Left ventricle myocardium inferior (tissue), 1 donor: ENCODE measurements at regions not wholly inside any gene's neighbourhood (a gene's known extent, or its start where the extent isn't known, plus 50 kb on each side); places are given as distances from the start of the nearest gene placed in this dataset.

Experiments used
- DNase-seq: peaks from one replicate; pipeline ENCODE4 v3.0.0-alpha.2; 2020
- H3K27ac ChIP-seq: fragments of 200-600 bp; replicated peaks from 2 replicates; pipeline ENCODE4 v1.8.0; 2021
- H3K27me3 ChIP-seq: fragments of 200-600 bp; 2 replicates; pipeline ENCODE4 v1.8.0; 2021; ENCODE audit warnings: low read depth
- H3K36me3 ChIP-seq: fragments of 200-600 bp; 2 replicates; pipeline ENCODE4 v1.8.0; 2021
- H3K4me1 ChIP-seq: fragments of 200-600 bp; 2 replicates; pipeline ENCODE4 v1.8.0; 2021
- H3K4me3 ChIP-seq: fragments of 200-600 bp; 2 replicates; pipeline ENCODE4 v1.8.0; 2021; ENCODE audit warnings: mild to moderate bottlenecking, moderate library complexity
- H3K9me3 ChIP-seq: fragments of 200-600 bp; replicated peaks from 2 replicates; pipeline ENCODE4 v1.8.0; 2021
- CTCF ChIP-seq: fragments of 200-600 bp; IDR thresholded peaks from 2 replicates; pipeline ENCODE4 v1.8.0; 2021; ENCODE audit warnings: antibody characterized with exemption, mild to moderate bottlenecking, borderline replicate concordance
- intact Hi-C: fragments of 100-400 bp; cut with micrococcal nuclease; formaldehyde crosslinking; loops from one replicate; pipeline ENCODE4 v1.11.0; 2022
- donor health status: DM: no; HTN: yes; CAD: no; lungs with severe emphysema.

DNA sequence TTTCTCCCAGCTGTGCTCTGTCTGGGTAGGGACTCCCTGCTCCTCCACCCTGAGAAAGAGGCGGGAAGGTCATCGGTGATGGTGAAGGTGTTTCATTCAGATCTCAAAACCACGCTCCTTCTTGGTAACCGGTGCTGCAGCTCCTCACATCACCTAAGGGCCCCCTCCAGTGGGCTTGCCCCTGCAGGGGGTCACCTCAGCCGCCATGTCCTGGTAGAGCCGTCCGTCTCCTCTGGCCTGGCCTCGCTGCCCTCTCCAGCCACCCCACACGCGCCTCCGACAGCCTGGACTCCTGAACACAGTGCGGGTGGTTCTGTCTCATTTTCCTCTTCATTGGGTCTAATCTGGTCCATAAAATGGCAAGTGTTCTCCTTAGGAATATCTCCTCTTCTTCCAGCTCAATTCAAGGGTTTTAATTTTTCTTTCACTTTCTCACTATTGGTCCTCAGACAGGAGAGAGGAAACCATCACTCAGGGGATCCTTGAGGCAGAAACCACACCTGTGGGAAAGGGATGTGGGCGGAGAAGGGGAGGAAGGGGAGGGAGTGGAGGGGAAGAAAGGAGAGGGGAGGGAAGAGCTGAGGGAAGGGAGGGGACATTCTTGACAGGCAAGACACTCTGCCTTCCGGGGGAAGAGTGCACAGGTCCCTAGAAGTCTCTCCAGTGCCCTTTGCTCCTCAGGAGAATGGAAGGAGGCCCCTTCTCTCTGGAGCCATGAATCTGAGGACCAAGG lies 1338.4 kb downstream of the TBC1D22A start:
- no peaks in the 10 kb centered on the region for H3K4me1 ChIP-seq
- DNase-seq, result no peak
- intact Hi-C loops, result no loop called here
- H3K27me3 ChIP-seq, result peaks cover 95% of the 10 kb centered on the region
- H3K4me3 ChIP-seq, result no peak overlapping the region
- H3K27ac ChIP-seq, result no peak overlapping the region
- no peaks in the 10 kb centered on the region for H3K36me3 ChIP-seq
- no peak for TF ChIP-seq CTCF
- no peaks in the 10 kb centered on the region for H3K9me3 ChIP-seq

GRCh38 chr22:48099671-48100070 lies 1337.2 kb downstream of the TBC1D22A start:
- no peaks in the 10 kb centered on the region for H3K4me1 ChIP-seq
- intact Hi-C loops, result no loop called here
- no peak overlapping the region for H3K27ac ChIP-seq
- H3K36me3 ChIP-seq, result no peaks in the 10 kb centered on the region
- no peak for TF ChIP-seq CTCF
- no peak for DNase-seq
- no peaks in the 10 kb centered on the region for H3K9me3 ChIP-seq
- peaks cover 96% of the 10 kb centered on the region for H3K27me3 ChIP-seq
- H3K4me3 ChIP-seq, result no peak overlapping the region

GRCh38 chr22:48099251-48099650 lies 1336.8 kb downstream of the TBC1D22A start:
- Histone ChIP-seq H3K36me3 (no peaks in the 10 kb centered on the region), H3K27me3 (peaks cover 96% of the 10 kb centered on the region), H3K27ac (no peak overlapping the region), H3K4me1 (no peaks in the 10 kb centered on the region), H3K4me3 (no peak overlapping the region), H3K9me3 (no peaks in the 10 kb centered on the region)
- no peak for DNase-seq
- intact Hi-C loops, result no loop called here
- TF ChIP-seq CTCF, result no peak

GRCh38 chr22:48098921-48099245 lies 1336.4 kb downstream of the TBC1D22A start:
- Histone ChIP-seq H3K27ac (no peak overlapping the region), H3K4me3 (no peak overlapping the region), H3K4me1 (no peaks in the 10 kb centered on the region), H3K27me3 (peaks cover 96% of the 10 kb centered on the region), H3K9me3 (no peaks in the 10 kb centered on the region), H3K36me3 (no peaks in the 10 kb centered on the region)
- intact Hi-C loops, result no loop called here
- DNase-seq, result no peak
- TF ChIP-seq CTCF, result no peak

- no peaks in the 10 kb centered on the region for H3K4me1 ChIP-seq
- TF ChIP-seq CTCF, result no peak
- H3K4me3 ChIP-seq, result no peak overlapping the region
- intact Hi-C loops, result no loop called here
- no peak for DNase-seq
- H3K36me3 ChIP-seq, result no peaks in the 10 kb centered on the region
- H3K27ac ChIP-seq, result no peak overlapping the region
- H3K27me3 ChIP-seq, result peaks cover 96% of the 10 kb centered on the region
- H3K9me3 ChIP-seq, result no peaks in the 10 kb centered on the region
Observed at GRCh38 chr22:48098243-48098920, 1335.9 kb downstream of the TBC1D22A start.
